HUES6 (cell line): ENCODE measurements at regions not wholly inside any gene's neighbourhood (a gene's known extent, or its start where the extent isn't known, plus 50 kb on each side); places are given as distances from the start of the nearest gene placed in this dataset.

Source experiments
- H3K27ac ChIP-seq: 2 replicates; pipeline ENCODE4 v1.7.0; 2013; ENCODE audit warnings: low read depth, mild to moderate bottlenecking, low read length, inconsistent platforms
- H3K27me3 ChIP-seq: 2 replicates; pipeline ENCODE4 v1.6.1; 2013; ENCODE audit warnings: low read length; ENCODE audit not compliant: control insufficient read depth, insufficient read depth
- H3K36me3 ChIP-seq: 2 replicates; pipeline ENCODE4 v1.6.1; 2013; ENCODE audit warnings: low read length; ENCODE audit not compliant: control insufficient read depth, insufficient read depth
- H3K4me1 ChIP-seq: 2 replicates; pipeline ENCODE4 v1.6.1; 2013; ENCODE audit warnings: low read length; ENCODE audit not compliant: control insufficient read depth, insufficient read depth
- H3K4me3 ChIP-seq: 2 replicates; pipeline ENCODE4 v1.5.1; 2013; ENCODE audit warnings: low read depth, low read length
- H3K9ac ChIP-seq: one replicate; pipeline ENCODE4 v1.6.1; 2013; ENCODE audit warnings: mild to moderate bottlenecking, low read length
- H3K9me3 ChIP-seq: 2 replicates; pipeline ENCODE4 v1.6.1; 2013; ENCODE audit warnings: low read depth, low read length; ENCODE audit not compliant: control insufficient read depth, insufficient read depth

DNA sequence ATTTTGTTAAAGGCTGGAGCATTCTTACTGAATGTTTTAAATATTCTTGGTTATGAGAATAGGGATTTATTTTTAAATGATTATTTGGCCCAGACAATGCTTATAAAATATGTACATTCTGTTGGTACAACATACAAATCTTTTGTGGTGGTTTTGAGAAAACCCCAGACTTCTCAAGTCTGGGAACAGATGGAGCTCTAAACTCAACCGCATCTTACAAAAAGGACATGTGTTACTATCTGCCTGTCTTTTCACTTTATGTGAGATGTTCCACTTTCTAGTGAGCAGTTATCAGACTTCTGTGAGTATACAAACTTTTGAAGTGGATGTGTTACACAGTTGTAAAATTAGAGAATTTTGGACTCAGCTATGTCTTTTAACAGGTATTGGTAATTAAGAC, 135.5 kb upstream of the RBMS3 start:
- no peak overlapping the region for H3K4me3 ChIP-seq
- H3K27me3 ChIP-seq, result no peaks in the 10 kb centered on the region
- H3K27ac ChIP-seq, result no peak overlapping the region
- H3K9ac ChIP-seq, result no peak overlapping the region
- no peaks in the 10 kb centered on the region for H3K36me3 ChIP-seq
- H3K9me3 ChIP-seq, result no peaks in the 10 kb centered on the region
- peaks cover 15% of the 10 kb centered on the region for H3K4me1 ChIP-seq

DNA sequence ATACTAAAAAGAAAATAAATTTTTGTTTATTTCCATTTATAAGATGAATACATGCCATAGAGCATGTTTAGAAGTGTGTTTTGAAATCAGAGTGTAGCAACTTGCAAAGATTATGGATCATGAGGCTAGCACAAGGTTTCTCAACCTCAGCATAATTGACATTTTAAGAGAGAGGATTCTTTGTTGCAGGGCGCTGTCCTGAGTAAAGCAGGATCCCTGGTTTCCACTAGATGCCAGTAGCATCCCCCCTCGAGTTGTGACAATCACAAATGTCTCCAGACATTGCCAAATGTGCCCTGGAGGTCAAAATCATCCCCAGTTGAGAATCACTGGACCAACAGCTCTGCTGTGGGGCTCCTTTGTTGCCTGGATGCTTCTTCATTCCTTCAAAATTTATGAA, 128.5 kb upstream of the RBMS3 start:
- H3K4me3 ChIP-seq, result no peak overlapping the region
- H3K9ac ChIP-seq, result no peak overlapping the region
- peaks cover 9% of the 10 kb centered on the region for H3K4me1 ChIP-seq
- H3K27ac ChIP-seq, result no peak overlapping the region
- H3K36me3 ChIP-seq, result no peaks in the 10 kb centered on the region
- H3K9me3 ChIP-seq, result no peaks in the 10 kb centered on the region
- H3K27me3 ChIP-seq, result no peaks in the 10 kb centered on the region

DNA sequence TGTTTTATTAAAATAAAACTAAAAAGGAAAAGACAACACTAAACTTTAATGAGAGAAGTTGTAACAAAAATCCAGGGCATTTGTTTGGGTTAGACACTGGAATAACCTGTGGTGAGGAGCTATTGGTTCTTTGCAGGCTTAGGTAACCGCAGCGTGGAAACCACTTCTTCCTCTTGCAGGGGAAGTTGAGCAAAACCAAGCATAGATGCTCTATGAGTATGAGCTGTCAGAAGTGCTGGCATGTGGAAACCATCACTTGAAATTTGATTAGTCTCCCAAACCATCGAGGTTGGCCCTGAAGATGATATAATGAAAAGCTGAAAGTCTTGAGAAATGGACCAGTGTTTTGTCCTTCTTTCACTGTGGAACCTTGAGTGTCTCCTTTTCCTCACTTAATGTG, 127.1 kb upstream of the RBMS3 start:
- Histone ChIP-seq H3K9me3 (no peaks in the 10 kb centered on the region), H3K27ac (no peak overlapping the region), H3K27me3 (no peaks in the 10 kb centered on the region), H3K9ac (no peak overlapping the region), H3K4me1 (peaks cover 9% of the 10 kb centered on the region), H3K36me3 (no peaks in the 10 kb centered on the region), H3K4me3 (no peak overlapping the region)

DNA sequence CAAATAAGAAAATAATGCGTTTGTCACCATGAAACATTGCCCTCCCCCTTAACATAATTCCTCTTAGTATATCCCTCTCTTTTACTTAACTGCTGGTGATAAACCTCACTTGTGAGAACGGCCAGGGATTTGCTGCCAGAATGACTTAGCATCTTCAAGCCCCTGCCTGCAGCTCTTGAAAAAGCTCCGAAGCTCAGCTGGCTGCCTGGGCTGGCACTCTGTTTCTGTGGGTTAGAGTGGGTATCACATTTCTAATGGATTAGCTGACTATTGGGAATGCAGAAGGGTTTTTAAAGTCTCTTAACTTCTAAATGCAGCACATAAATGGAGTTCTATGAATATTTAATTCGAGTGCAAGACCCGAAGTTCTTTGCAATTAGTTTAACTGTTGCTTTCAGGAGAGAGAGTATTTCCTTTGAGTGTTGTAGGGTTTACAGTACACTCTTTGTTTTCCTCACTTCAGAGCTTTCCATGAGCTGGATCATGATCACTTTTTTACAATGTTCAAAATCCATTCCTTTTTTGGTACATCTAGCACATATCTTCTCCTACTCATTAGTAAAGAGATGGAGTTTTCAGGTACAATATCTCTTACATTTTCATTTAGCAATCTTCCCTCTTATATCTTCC, 124.7 kb upstream of the RBMS3 start:
- no peak overlapping the region for H3K9ac ChIP-seq
- no peak overlapping the region for H3K4me3 ChIP-seq
- H3K27ac ChIP-seq, result no peak overlapping the region
- H3K9me3 ChIP-seq, result no peaks in the 10 kb centered on the region
- no peaks in the 10 kb centered on the region for H3K27me3 ChIP-seq
- no peaks in the 10 kb centered on the region for H3K36me3 ChIP-seq
- H3K4me1 ChIP-seq, result peaks cover 9% of the 10 kb centered on the region

DNA sequence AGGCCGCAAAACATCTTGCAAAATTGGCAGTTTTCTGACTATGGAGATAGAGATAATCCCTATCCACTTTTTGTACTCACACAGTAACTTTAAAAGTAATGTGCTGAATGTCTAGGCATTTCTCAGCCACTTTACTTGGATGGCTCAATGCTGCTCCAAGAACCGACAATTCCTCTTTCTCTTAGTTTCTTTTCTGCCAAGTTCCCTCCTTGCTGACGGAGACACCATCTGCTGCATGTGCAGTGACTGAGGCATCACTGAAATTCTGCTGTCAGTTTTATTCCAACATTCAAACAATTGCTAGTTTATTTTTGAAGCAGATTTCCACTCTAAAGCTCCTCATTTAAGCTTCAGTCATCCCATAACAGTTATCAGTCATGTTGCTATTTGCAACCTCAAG, 116.0 kb upstream of the RBMS3 start:
- Histone ChIP-seq H3K27ac (no peak overlapping the region), H3K4me3 (no peak overlapping the region), H3K4me1 (peaks cover 4% of the 10 kb centered on the region; the same call in 1 of the 2 replicates), H3K9ac (no peak overlapping the region), H3K27me3 (no peaks in the 10 kb centered on the region), H3K9me3 (no peaks in the 10 kb centered on the region), H3K36me3 (no peaks in the 10 kb centered on the region)

DNA sequence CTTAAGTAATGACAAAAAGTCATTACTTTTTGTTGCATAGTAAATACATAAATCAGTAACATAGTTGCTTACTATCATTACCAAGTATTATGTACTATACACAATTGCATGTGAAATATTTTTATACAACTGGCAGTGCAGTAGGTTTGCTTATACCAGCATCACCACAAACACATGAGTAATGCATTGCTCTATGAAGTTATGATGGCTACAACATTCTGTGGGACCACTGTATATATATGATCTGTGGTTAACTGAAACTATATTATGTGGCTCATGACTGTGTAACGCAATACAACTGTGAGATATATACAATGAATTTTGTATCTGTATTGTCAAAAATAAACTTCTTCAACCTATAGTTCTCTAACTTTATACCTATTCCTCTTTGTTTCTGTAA, 113.7 kb upstream of the RBMS3 start:
- Histone ChIP-seq H3K27me3 (no peaks in the 10 kb centered on the region), H3K27ac (no peak overlapping the region), H3K9ac (no peak overlapping the region), H3K4me3 (no peak overlapping the region), H3K4me1 (peaks cover 11% of the 10 kb centered on the region; the same call in 1 of the 2 replicates), H3K36me3 (no peaks in the 10 kb centered on the region), H3K9me3 (no peaks in the 10 kb centered on the region)

DNA sequence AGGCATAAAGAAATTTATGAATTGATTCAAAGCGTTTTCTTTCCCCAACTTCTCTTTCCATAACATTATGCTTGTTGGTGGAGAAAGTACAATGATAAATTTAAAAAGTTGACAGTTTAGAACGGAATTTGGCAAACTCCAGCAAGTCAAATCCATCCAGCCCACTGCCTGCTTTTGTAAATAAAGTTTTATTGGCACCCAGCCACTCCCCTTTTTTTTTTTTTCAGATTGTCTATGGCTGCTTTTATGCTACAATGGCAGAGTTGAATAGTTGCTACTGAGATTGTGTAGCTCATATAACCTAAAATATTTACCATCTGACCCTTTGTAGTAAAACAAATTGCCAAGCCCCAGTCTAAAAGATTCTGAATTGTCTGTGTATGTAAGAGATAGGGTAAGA, 112.8 kb upstream of the RBMS3 start:
- H3K4me3 ChIP-seq, result no peak overlapping the region
- H3K27ac ChIP-seq, result no peak overlapping the region
- H3K9ac ChIP-seq, result no peak overlapping the region
- no peaks in the 10 kb centered on the region for H3K36me3 ChIP-seq
- no peaks in the 10 kb centered on the region for H3K27me3 ChIP-seq
- H3K4me1 ChIP-seq, result peaks cover 11% of the 10 kb centered on the region; the same call in 1 of the 2 replicates
- no peaks in the 10 kb centered on the region for H3K9me3 ChIP-seq

DNA sequence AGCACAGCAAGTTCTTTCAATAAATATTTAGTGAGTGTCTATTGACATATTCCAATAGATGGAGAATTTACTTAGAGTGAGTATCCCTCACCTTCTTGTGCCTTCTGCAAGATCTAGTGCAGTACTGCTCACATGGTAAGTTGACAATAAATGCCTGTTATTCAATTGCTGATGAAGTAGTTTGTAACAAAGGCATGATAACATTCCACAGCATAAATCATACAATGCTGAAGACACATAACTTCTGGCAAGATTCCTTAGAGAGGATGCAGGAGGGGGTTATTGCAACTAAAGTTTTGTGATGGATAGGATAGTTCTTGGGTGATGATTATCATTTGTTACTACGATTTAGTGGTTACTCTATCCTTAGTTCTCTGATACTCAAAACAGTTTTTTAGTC, 112.2 kb upstream of the RBMS3 start:
- Histone ChIP-seq H3K4me3 (no peak overlapping the region), H3K9me3 (no peaks in the 10 kb centered on the region), H3K4me1 (peaks cover 11% of the 10 kb centered on the region; the same call in 1 of the 2 replicates), H3K36me3 (no peaks in the 10 kb centered on the region), H3K27ac (no peak overlapping the region), H3K27me3 (no peaks in the 10 kb centered on the region), H3K9ac (no peak overlapping the region)

DNA sequence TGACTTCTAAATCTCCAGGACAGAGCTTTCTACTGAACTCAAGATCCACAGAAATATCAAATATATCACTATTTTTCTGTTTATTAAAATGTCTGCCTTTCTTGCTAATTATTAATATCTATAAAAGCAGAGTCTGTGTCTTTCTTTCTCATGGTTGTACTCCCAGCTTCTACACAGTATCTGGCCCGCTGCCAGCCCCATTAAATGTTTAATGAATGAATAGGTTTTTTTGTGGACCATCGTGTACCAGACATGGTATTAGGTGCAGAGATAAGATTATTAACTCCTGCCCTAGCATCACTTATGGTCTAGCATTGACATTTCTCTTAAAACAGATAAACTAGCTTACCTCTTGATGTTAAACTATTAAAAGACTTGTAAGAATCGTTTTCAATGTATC, 111.4 kb upstream of the RBMS3 start:
- Histone ChIP-seq H3K4me3 (no peak overlapping the region), H3K27ac (no peak overlapping the region), H3K9ac (no peak overlapping the region), H3K36me3 (no peaks in the 10 kb centered on the region), H3K4me1 (peaks cover 11% of the 10 kb centered on the region; the same call in 1 of the 2 replicates), H3K9me3 (no peaks in the 10 kb centered on the region), H3K27me3 (no peaks in the 10 kb centered on the region)

DNA sequence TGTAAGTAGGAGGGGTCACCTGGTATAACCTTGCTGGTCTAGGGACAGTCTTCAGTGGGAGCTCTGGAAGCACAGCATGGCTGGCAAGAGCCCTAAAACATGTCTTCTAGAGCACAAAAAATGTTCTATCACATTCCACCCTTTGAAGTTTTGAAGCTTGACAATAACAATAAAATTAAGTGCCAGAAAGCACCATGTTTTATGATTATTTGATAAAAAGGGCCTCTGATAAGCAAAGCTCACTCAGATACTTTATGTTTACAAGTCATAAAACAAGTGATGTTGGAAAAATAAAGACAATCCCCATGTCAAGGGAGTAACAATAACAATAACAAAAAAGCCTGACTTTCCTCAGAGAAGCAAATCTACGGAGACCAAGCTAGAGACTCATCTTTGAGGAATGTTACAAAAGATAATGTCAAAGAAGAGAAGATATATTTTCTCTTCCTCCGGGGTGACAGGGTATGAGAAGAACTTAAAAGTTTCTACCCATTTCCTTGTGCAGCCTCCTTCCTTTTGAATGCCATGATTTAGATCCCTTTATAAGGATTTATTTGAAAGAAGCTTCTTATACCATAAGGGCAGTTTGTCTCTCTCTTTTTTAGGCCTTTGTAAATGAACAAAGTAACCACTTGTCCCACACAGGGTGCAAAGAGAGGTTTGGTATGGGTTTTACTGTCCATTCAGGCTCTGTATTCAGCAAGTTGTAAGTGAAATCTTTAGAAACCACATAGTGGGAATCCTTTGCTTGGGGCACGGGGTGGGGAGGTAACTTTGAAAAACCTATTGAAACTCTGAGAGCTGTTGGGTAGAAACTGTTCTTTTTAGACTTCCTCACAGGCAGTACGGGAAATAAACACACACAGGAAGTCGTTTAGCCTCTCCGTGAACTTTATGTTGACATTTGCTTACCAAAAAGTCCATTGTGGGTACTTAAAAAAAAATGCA, 109.6 kb upstream of the RBMS3 start:
- Histone ChIP-seq H3K36me3 (no peaks in the 10 kb centered on the region), H3K9me3 (no peaks in the 10 kb centered on the region), H3K4me1 (peaks cover 18% of the 10 kb centered on the region; the same call in 1 of the 2 replicates), H3K27me3 (no peaks in the 10 kb centered on the region), H3K9ac (no peak overlapping the region), H3K27ac (no peak overlapping the region), H3K4me3 (no peak overlapping the region)

DNA sequence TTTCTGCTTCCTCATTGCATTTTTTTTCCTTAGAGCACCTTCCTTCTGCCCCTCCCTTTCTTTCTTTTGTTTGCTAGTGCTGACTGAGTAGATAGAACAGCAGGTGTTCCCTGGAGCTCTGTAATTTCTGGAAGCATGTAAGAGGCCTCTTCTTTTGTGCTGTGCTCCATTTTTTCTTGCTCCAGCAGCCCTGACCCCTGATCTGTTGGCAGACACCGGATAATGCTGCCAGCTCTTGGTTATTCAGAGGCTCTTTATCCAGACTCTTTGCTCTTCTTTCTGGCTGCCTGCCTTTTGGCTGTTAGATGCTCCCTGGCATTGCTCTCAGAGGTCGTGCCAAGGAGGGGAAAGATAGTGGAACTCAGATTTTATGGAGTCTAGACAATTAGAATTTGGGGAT, 104.4 kb upstream of the RBMS3 start:
- no peak overlapping the region for H3K4me3 ChIP-seq
- no peaks in the 10 kb centered on the region for H3K27me3 ChIP-seq
- H3K9ac ChIP-seq, result no peak overlapping the region
- peaks cover 19% of the 10 kb centered on the region; the same call in 1 of the 2 replicates for H3K4me1 ChIP-seq
- no peak overlapping the region for H3K27ac ChIP-seq
- H3K9me3 ChIP-seq, result no peaks in the 10 kb centered on the region
- no peaks in the 10 kb centered on the region for H3K36me3 ChIP-seq
